Tibial nerve (tissue), 4 donors: ENCODE measurements at regions not wholly inside any gene's neighbourhood (a gene's known extent, or its start where the extent isn't known, plus 50 kb on each side); places are given as distances from the start of the nearest gene placed in this dataset.

Experiments
- DNase-seq, 2 donors: peaks; one replicate each; pipeline ENCODE4 v3.0.0-alpha.2; 2019; ENCODE audit warnings: low spot score in 2 of 2
- H3K27ac ChIP-seq, 4 donors: fragments of 200-600 bp; sonication (generic) in 3 of 4; one replicate each; pipeline ENCODE4 v1.5.1; 2017 to 2019; ENCODE audit warnings: mild to moderate bottlenecking in 1 of 4
- H3K27me3 ChIP-seq, 2 donors: fragments of 200-600 bp; sonication (generic) in 1 of 2; one replicate each; pipeline versions ENCODE4 v1.5.1 to v1.6.0; 2017 to 2019
- H3K36me3 ChIP-seq, 3 donors: fragments of 200-600 bp; sonication (generic); one replicate each; pipeline ENCODE4 v1.5.1; 2018 to 2019
- H3K4me1 ChIP-seq, 4 donors: fragments of 200-600 bp; sonication (generic) in 3 of 4; one replicate each; pipeline ENCODE4 v1.5.1; 2017 to 2019
- H3K4me3 ChIP-seq, 4 donors: fragments of 200-600 bp; sonication (generic) in 3 of 4; one replicate each; pipeline ENCODE4 v1.5.1; 2017 to 2019; ENCODE audit warnings: mild to moderate bottlenecking in 1 of 4, moderate library complexity in 1 of 4
- H3K9me3 ChIP-seq, 4 donors: fragments of 200-600 bp; sonication (generic) in 3 of 4; one replicate each; pipeline ENCODE4 v1.5.1; 2017 to 2019
- EP300 ChIP-seq, 2 donors: sonication (generic); formaldehyde crosslinking; IDR thresholded peaks; one replicate each; pipeline ENCODE4 v1.6.1; 2017; ENCODE audit warnings: antibody characterized with exemption in 2 of 2, mild to moderate bottlenecking in 1 of 2
- POLR2A ChIP-seq, 2 donors: fragments of 450-650 bp; IDR thresholded peaks; one replicate each; pipeline ENCODE4 v1.6.1; 2017; ENCODE audit warnings: antibody characterized with exemption in 2 of 2, mild to moderate bottlenecking in 2 of 2, moderate library complexity in 2 of 2
- WGBS, 2 donors: methylation state at CpG; one replicate each; pipeline ENCODE4 v1.1.5; 2018; 5-methylcytosine and 5-hydroxymethylcytosine counted together
- TF ChIP-seq, protein P1 (sequence below), 5 experiments: fragments of 200-600 bp in 3 of 5; fragments of 450-650 bp in 2 of 5; sonication (generic) in 3 of 5; IDR thresholded peaks; one replicate each; pipeline ENCODE4 v1.5.1; 2016 to 2019; ENCODE audit warnings: antibody characterized with exemption in 5 of 5, mild to moderate bottlenecking in 3 of 5, moderate library complexity in 2 of 5

DNA sequence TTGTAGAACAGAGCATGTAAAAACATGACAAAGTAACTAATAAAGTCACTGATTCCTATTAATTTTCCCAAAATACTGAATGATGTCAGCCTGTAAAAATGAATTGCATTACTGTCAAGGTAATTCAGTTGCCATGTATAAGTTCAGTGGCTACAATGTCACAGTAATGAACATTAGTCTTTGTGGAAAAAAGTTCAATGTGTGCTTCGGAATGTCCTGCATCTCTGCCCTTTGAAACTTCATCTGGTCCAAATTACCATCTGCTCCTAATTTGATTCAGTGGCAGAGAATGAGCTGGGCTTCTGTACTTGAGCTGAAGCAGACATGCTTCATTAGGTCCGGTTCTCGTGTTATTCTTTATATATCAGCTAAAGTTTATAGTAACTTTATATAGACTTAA lies 567.4 kb downstream of the COL12A1 start:
- no peak overlapping the region for H3K4me3 ChIP-seq
- peaks cover 0 to 15% (median 0%) of the 10 kb centered on the region in 4 donors for H3K4me1 ChIP-seq
- no peaks in the 10 kb centered on the region for H3K27me3 ChIP-seq
- DNase-seq: no peak
- TF ChIP-seq, protein P1, sequence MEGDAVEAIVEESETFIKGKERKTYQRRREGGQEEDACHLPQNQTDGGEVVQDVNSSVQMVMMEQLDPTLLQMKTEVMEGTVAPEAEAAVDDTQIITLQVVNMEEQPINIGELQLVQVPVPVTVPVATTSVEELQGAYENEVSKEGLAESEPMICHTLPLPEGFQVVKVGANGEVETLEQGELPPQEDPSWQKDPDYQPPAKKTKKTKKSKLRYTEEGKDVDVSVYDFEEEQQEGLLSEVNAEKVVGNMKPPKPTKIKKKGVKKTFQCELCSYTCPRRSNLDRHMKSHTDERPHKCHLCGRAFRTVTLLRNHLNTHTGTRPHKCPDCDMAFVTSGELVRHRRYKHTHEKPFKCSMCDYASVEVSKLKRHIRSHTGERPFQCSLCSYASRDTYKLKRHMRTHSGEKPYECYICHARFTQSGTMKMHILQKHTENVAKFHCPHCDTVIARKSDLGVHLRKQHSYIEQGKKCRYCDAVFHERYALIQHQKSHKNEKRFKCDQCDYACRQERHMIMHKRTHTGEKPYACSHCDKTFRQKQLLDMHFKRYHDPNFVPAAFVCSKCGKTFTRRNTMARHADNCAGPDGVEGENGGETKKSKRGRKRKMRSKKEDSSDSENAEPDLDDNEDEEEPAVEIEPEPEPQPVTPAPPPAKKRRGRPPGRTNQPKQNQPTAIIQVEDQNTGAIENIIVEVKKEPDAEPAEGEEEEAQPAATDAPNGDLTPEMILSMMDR (IDR thresholded peaks at IDR 0.05): no peak
- TF ChIP-seq EP300 (IDR thresholded peaks at IDR 0.05): no peak
- TF ChIP-seq POLR2A (IDR thresholded peaks at IDR 0.05): no peak
- H3K27ac ChIP-seq: no peak overlapping the region
- WGBS, 2 donors: 36 to 39% methylated on average over 3 of the region's 3 CpGs
- no peaks in the 10 kb centered on the region for H3K36me3 ChIP-seq
- no peaks in the 10 kb centered on the region for H3K9me3 ChIP-seq

DNA sequence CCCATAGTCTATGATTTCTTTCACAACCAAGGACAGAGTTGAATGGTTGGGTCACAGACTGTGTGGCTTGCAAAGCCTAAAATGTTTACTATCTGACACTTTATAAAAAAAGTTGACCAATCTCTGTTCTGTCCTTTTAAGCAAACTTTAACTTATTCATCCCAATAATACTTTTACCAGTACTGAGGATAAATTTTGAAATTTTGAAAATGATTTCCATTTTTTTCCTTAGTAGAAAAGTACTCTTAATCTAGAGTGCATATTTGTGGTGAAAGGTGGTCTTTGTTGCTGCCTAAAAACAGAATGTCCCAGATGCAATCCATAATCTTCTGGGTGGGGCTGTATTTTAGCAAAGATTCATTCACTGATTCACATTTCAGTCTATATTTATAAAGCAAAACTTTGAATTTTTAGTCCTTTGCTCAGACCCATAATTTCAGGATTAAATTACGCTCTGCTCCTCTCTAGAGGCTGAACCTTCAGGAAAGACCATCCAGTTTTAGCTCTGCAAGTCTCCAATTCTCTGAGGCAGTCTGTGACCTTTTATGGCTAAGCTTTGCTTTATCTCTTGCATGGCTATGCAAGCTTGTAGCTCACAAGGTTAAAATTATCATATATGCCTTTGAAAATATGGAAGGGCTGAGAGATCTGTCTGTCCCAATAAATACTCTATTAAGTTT lies 573.5 kb downstream of the COL12A1 start:
- no peak for TF ChIP-seq EP300 (IDR thresholded peaks at IDR 0.05)
- TF ChIP-seq POLR2A (IDR thresholded peaks at IDR 0.05): no peak
- TF ChIP-seq, protein P1 (IDR thresholded peaks at IDR 0.05): no peak
- no peak overlapping the region for H3K27ac ChIP-seq
- no peaks in the 10 kb centered on the region for H3K36me3 ChIP-seq
- DNase-seq: no peak
- peaks cover 0 to 6% (median 0%) of the 10 kb centered on the region in 4 donors for H3K9me3 ChIP-seq
- no peak overlapping the region for H3K4me3 ChIP-seq
- 65 to 70% methylated on average over 1 of the region's 1 CpG for WGBS, 2 donors
- H3K4me1 ChIP-seq: no peaks in the 10 kb centered on the region
- H3K27me3 ChIP-seq: no peaks in the 10 kb centered on the region

DNA sequence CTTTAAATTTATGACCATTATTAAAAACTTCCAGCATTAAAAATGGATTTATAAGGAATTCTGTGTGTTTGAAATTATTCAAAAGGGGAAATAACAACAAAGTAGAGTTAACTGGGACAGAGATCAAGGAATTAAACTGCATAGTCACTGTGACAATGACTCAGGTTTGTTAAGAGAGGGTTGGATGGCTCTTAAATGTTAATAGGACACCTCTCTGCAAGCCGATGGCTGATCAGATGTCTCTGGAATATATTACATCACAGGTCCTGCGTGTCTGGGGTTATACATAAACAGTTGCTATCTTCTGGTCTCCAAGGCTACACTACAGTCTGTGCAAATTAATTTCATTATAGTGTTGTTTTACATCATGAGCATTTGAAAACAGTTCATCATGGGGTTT lies 574.3 kb downstream of the COL12A1 start:
- peaks cover 0 to 6% (median 0%) of the 10 kb centered on the region in 4 donors for H3K9me3 ChIP-seq
- no peaks in the 10 kb centered on the region for H3K4me1 ChIP-seq
- TF ChIP-seq POLR2A (IDR thresholded peaks at IDR 0.05) (no peak), EP300 (IDR thresholded peaks at IDR 0.05) (no peak)
- TF ChIP-seq, protein P1 (IDR thresholded peaks at IDR 0.05): no peak
- H3K27me3 ChIP-seq: no peaks in the 10 kb centered on the region
- no peak overlapping the region for H3K4me3 ChIP-seq
- H3K36me3 ChIP-seq: no peaks in the 10 kb centered on the region
- no peak overlapping the region for H3K27ac ChIP-seq
- 74 to 80% methylated on average over 2 of the region's 2 CpGs for WGBS, 2 donors
- no peak for DNase-seq

DNA sequence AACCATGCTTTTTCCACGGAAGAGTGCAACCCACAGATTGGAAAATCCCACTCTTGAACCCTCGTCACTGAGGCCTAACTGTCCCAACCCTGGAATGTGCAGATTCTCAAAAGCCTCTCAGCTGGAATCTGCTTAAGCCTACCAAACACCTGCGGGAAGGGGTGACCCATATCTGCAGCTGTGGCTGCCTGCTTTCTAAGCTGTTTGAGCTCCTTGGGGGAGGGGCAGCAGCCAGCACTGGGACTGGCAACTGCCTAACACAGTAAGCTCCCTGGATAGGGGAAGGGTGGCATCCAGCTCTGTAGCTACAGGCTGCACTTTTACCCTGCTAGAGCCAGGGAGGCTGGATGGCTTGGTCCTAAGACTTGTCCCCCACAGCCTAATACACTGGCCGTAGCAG lies 579.6 kb downstream of the COL12A1 start:
- Histone ChIP-seq H3K4me3 (no peak overlapping the region), H3K36me3 (no peaks in the 10 kb centered on the region), H3K9me3 (peaks cover 0 to 15% (median 0%) of the 10 kb centered on the region in 4 donors), H3K27ac (no peak overlapping the region), H3K27me3 (no peaks in the 10 kb centered on the region), H3K4me1 (no peaks in the 10 kb centered on the region)
- no peak for TF ChIP-seq POLR2A (IDR thresholded peaks at IDR 0.05)
- TF ChIP-seq, protein P1 (IDR thresholded peaks at IDR 0.05): no peak
- no peak for TF ChIP-seq EP300 (IDR thresholded peaks at IDR 0.05)
- DNase-seq: no peak
- WGBS, 2 donors: 80 to 86% methylated on average over 4 of the region's 4 CpGs

GRCh38 chr6:74623027-74623426 lies 582.8 kb downstream of the COL12A1 start:
- H3K4me3 ChIP-seq: no peak overlapping the region
- H3K27ac ChIP-seq: no peak overlapping the region
- no peaks in the 10 kb centered on the region for H3K4me1 ChIP-seq
- no peak for DNase-seq
- H3K9me3 ChIP-seq: peaks cover 0 to 9% (median 0%) of the 10 kb centered on the region in 4 donors
- WGBS, 2 donors: 76 to 94% methylated on average over 2 of the region's 2 CpGs
- H3K27me3 ChIP-seq: no peaks in the 10 kb centered on the region
- H3K36me3 ChIP-seq: no peaks in the 10 kb centered on the region
- TF ChIP-seq EP300 (IDR thresholded peaks at IDR 0.05): no peak
- TF ChIP-seq, protein P1 (IDR thresholded peaks at IDR 0.05): no peak
- no peak for TF ChIP-seq POLR2A (IDR thresholded peaks at IDR 0.05)
